Stomach (tissue), 8 donors: ENCODE measurements at regions not wholly inside any gene's neighbourhood (a gene's known extent, or its start where the extent isn't known, plus 50 kb on each side); places are given as distances from the start of the nearest gene placed in this dataset.

ENCODE experiments used
- DNase-seq, 2 donors: peaks; one replicate each; pipeline versions ENCODE4 v3.0.0 to v3.0.0-alpha.2; 2013 to 2019
- H3K27ac ChIP-seq, 5 donors: fragments of 200-600 bp in 4 of 5; sonication (generic) in 4 of 5; one replicate each; pipeline ENCODE4 v1.5.1; 2013 to 2019; ENCODE audit warnings: mild to moderate bottlenecking in 1 of 5, moderate library complexity in 1 of 5
- H3K27me3 ChIP-seq, 3 donors: fragments of 200-600 bp; sonication (generic); one replicate each; pipeline ENCODE4 v1.5.1; 2017 to 2019; ENCODE audit warnings: mixed run types in 1 of 3
- H3K36me3 ChIP-seq, 4 donors: fragments of 200-600 bp; sonication (generic); 1 replicate in 3 of 4; 2 replicates in 1 of 4; pipeline ENCODE4 v1.5.1; 2016 to 2019
- H3K4me1 ChIP-seq, 4 donors: fragments of 200-600 bp; sonication (generic); one replicate each; pipeline ENCODE4 v1.5.1; 2016 to 2019
- H3K4me3 ChIP-seq, 4 donors: fragments of 200-600 bp; sonication (generic) in 3 of 4; one replicate each; pipeline ENCODE4 v1.5.1; 2016 to 2019; ENCODE audit warnings: mild to moderate bottlenecking in 1 of 4
- H3K9me3 ChIP-seq, 4 donors: fragments of 200-600 bp; sonication (generic); one replicate each; pipeline ENCODE4 v1.5.1; 2016 to 2019
- CTCF ChIP-seq, 7 experiments: fragments of 450-650 bp in 4 of 7; fragments of 200-600 bp in 3 of 7; sonication (generic) in 3 of 7; IDR thresholded peaks; one replicate each; pipeline ENCODE4 v1.5.1; 2016 to 2019; ENCODE audit warnings: antibody characterized with exemption in 7 of 7, control low read depth in 2 of 7, mild to moderate bottlenecking in 1 of 7
- EP300 ChIP-seq: sonication (generic); formaldehyde crosslinking; IDR thresholded peaks from one replicate; pipeline ENCODE4 v1.6.1; 2017; ENCODE audit warnings: antibody characterized with exemption
- POLR2A ChIP-seq, 4 donors: fragments of 450-650 bp; IDR thresholded peaks; one replicate each; pipeline ENCODE4 v1.6.1; 2016; ENCODE audit warnings: antibody characterized with exemption in 4 of 4, control low read depth in 2 of 4, mild to moderate bottlenecking in 1 of 4, moderate library complexity in 1 of 4
- POLR2AphosphoS5 ChIP-seq, 3 donors: sonication (generic); formaldehyde crosslinking; IDR thresholded peaks; one replicate each; pipeline ENCODE4 v1.6.1; 2016; ENCODE audit warnings: antibody characterized with exemption in 3 of 3
- WGBS, 5 donors: extraction: QIAGEN DNeasy Blood & Tissue Kit in 3 of 5; methylation state at CpG; one replicate each; pipeline versions ENCODE4 v1.1.5 to v1.1.7; 2013 to 2018; 5-methylcytosine and 5-hydroxymethylcytosine counted together
- intact Hi-C: fragments of 100-400 bp; cut with DNase I; formaldehyde crosslinking; loops from one replicate; pipeline ENCODE4 v1.15.1; 2023; ENCODE audit warnings: low total_unique reads
- donor health status: healthy with polysubstance abuse.
- donor health status: Bipolar disorder and iron deficiency.
- donor health status: healthy.

GRCh38 chr21:19523061-19523460 lies 1119.5 kb upstream of the TMPRSS15 start:
- no peak overlapping the region for H3K27ac ChIP-seq
- TF ChIP-seq POLR2AphosphoS5 (IDR thresholded peaks at IDR 0.05) (no peak), POLR2A (IDR thresholded peaks at IDR 0.05) (no peak), EP300 (no peak), CTCF (IDR thresholded peaks at IDR 0.05) (no peak)
- no peak for DNase-seq

GRCh38 chr21:19523746-19524145 lies 1120.2 kb upstream of the TMPRSS15 start:
- H3K27ac ChIP-seq, result no peak overlapping the region
- H3K9me3 ChIP-seq, result no peaks in the 10 kb centered on the region
- DNase-seq, result peak in 1 of 2 donors; percentile 19
- TF ChIP-seq EP300 (no peak), CTCF (IDR thresholded peaks at IDR 0.05) (no peak), POLR2A (IDR thresholded peaks at IDR 0.05) (no peak), POLR2AphosphoS5 (IDR thresholded peaks at IDR 0.05) (no peak)
- intact Hi-C loops, result no loop called here
- H3K4me1 ChIP-seq, result no peaks in the 10 kb centered on the region
- H3K27me3 ChIP-seq, result no peaks in the 10 kb centered on the region
- 51 to 74% (median 63%) methylated on average over 2 of the region's 2 CpGs for WGBS, 5 donors
- H3K36me3 ChIP-seq, result no peaks in the 10 kb centered on the region
- H3K4me3 ChIP-seq, result no peak overlapping the region

More at GRCh38 chr21:19523061-19523460, 1119.5 kb upstream of the TMPRSS15 start:
- Histone ChIP-seq H3K36me3 (no peaks in the 10 kb centered on the region), H3K9me3 (no peaks in the 10 kb centered on the region), H3K4me1 (no peaks in the 10 kb centered on the region), H3K27me3 (no peaks in the 10 kb centered on the region), H3K4me3 (no peak overlapping the region)
- intact Hi-C loops, result no loop called here
- WGBS, 5 donors, result 47 to 68% (median 58%) methylated on average over 1 of the region's 1 CpG

GRCh38 chr21:19529031-19529430 lies 1125.4 kb upstream of the TMPRSS15 start:
- intact Hi-C loops, result no loop called here
- Histone ChIP-seq H3K36me3 (no peaks in the 10 kb centered on the region), H3K27me3 (no peaks in the 10 kb centered on the region), H3K27ac (no peak overlapping the region), H3K4me1 (no peaks in the 10 kb centered on the region), H3K4me3 (no peak overlapping the region), H3K9me3 (no peaks in the 10 kb centered on the region)
- no peak for DNase-seq
- 40 to 64% (median 56%) methylated on average over 1 of the region's 1 CpG for WGBS, 5 donors
- no peak for TF ChIP-seq CTCF (IDR thresholded peaks at IDR 0.05)
- TF ChIP-seq POLR2A (IDR thresholded peaks at IDR 0.05), result no peak
- no peak for TF ChIP-seq EP300
- no peak for TF ChIP-seq POLR2AphosphoS5 (IDR thresholded peaks at IDR 0.05)

GRCh38 chr21:19535356-19535755 lies 1131.8 kb upstream of the TMPRSS15 start:
- intact Hi-C loops, result no loop called here
- no peaks in the 10 kb centered on the region for H3K4me1 ChIP-seq
- no peak overlapping the region for H3K4me3 ChIP-seq
- H3K27me3 ChIP-seq, result no peaks in the 10 kb centered on the region
- 81 to 96% (median 94%) methylated on average over 3 of the region's 3 CpGs for WGBS, 5 donors
- H3K36me3 ChIP-seq, result no peaks in the 10 kb centered on the region
- DNase-seq, result no peak
- TF ChIP-seq POLR2A (IDR thresholded peaks at IDR 0.05), result no peak
- no peak for TF ChIP-seq EP300
- no peak for TF ChIP-seq POLR2AphosphoS5 (IDR thresholded peaks at IDR 0.05)
- TF ChIP-seq CTCF (IDR thresholded peaks at IDR 0.05), result no peak
- H3K9me3 ChIP-seq, result no peaks in the 10 kb centered on the region
- H3K27ac ChIP-seq, result no peak overlapping the region
